ENCODE measurements at regions not wholly inside any gene's neighbourhood (a gene's known extent, or its start where the extent isn't known, plus 50 kb on each side); places are given as distances from the start of the nearest gene placed in this dataset.

GRCh38 chr18:22624176-22624575 lies 206.5 kb upstream of the CTAGE1 start:
- peaks cover 0 to 2% of the 10 kb centered on the region in 2 donors for H3K9me3 ChIP-seq
- no peak for ATAC-seq
- intact Hi-C loops (cut with DNase I), result no loop called here
- H3K27ac ChIP-seq, result no peak overlapping the region
- no peak for DNase-seq
- H3K4me1 ChIP-seq, result no peaks in the 10 kb centered on the region
- no peak overlapping the region for H3K4me3 ChIP-seq
- no peaks in the 10 kb centered on the region for H3K36me3 ChIP-seq
- no peaks in the 10 kb centered on the region for H3K27me3 ChIP-seq
- no peak for TF ChIP-seq CTCF (IDR thresholded peaks at IDR 0.05)

GRCh38 chr18:22625406-22625805 lies 207.7 kb upstream of the CTAGE1 start:
- no peaks in the 10 kb centered on the region for H3K4me1 ChIP-seq

GRCh38 chr18:22626771-22627170 lies 209.1 kb upstream of the CTAGE1 start:
- intact Hi-C loops (cut with DNase I), result no loop called here
- DNase-seq (no peak), ATAC-seq (no peak)
- Histone ChIP-seq H3K9me3 (peaks cover 0 to under 1% of the 10 kb centered on the region in 2 donors), H3K36me3 (no peaks in the 10 kb centered on the region), H3K4me1 (no peaks in the 10 kb centered on the region), H3K27ac (no peak overlapping the region), H3K27me3 (no peaks in the 10 kb centered on the region), H3K4me3 (no peak overlapping the region)
- TF ChIP-seq CTCF (IDR thresholded peaks at IDR 0.05), result no peak

More at GRCh38 chr18:22625406-22625805, 207.7 kb upstream of the CTAGE1 start:
- Histone ChIP-seq H3K27ac (no peak overlapping the region), H3K36me3 (no peaks in the 10 kb centered on the region), H3K9me3 (peaks cover 0 to 2% of the 10 kb centered on the region in 2 donors), H3K4me3 (no peak overlapping the region), H3K27me3 (no peaks in the 10 kb centered on the region)
- TF ChIP-seq CTCF (IDR thresholded peaks at IDR 0.05), result no peak
- no peak for DNase-seq
- ATAC-seq, result no peak
- intact Hi-C loops (cut with DNase I), result no loop called here

GRCh38 chr18:22627506-22627905 lies 209.8 kb upstream of the CTAGE1 start:
- ATAC-seq (no peak), DNase-seq (no peak)
- TF ChIP-seq CTCF (IDR thresholded peaks at IDR 0.05), result no peak
- no peaks in the 10 kb centered on the region for H3K27me3 ChIP-seq
- no peaks in the 10 kb centered on the region for H3K9me3 ChIP-seq
- intact Hi-C loops (cut with DNase I), result no loop called here
- H3K4me3 ChIP-seq, result no peak overlapping the region
- no peaks in the 10 kb centered on the region for H3K36me3 ChIP-seq
- no peaks in the 10 kb centered on the region for H3K4me1 ChIP-seq
- H3K27ac ChIP-seq, result no peak overlapping the region

GRCh38 chr18:22628795-22629510 lies 211.2 kb upstream of the CTAGE1 start:
- H3K9me3 ChIP-seq, result no peaks in the 10 kb centered on the region
- intact Hi-C loops (cut with DNase I), result no loop called here
- no peaks in the 10 kb centered on the region for H3K4me1 ChIP-seq
- DNase-seq, result no peak
- no peaks in the 10 kb centered on the region for H3K36me3 ChIP-seq
- H3K4me3 ChIP-seq, result no peak overlapping the region
- no peak for TF ChIP-seq CTCF (IDR thresholded peaks at IDR 0.05)
- ATAC-seq, result no peak
- no peaks in the 10 kb centered on the region for H3K27me3 ChIP-seq
- no peak overlapping the region for H3K27ac ChIP-seq
